HFFc6 (cell line): ENCODE measurements at regions not wholly inside any gene's neighbourhood (a gene's known extent, or its start where the extent isn't known, plus 50 kb on each side); places are given as distances from the start of the nearest gene placed in this dataset.
A peak's percentile ranks its signal among the peaks of the same experiment; 100 is the strongest.
"Not testable (repeated sequence)": the region's sequence is repeated elsewhere in the genome, so short reads cannot be mapped to it uniquely, and the experiment has no call there.

ENCODE experiments used
- DNase-seq: peaks from one replicate; pipeline ENCODE4 v3.0.0-alpha.2; 2018
- H3K27ac Mint-ChIP-seq: 2 replicates; pipeline ENCODE4 v1.8.0; 2020; ENCODE audit warnings: mild to moderate bottlenecking, mixed read lengths
- H3K27me3 Mint-ChIP-seq: 2 replicates; pipeline ENCODE4 v1.8.0; 2021; ENCODE audit warnings: mild to moderate bottlenecking, moderate library complexity, mixed read lengths; ENCODE audit not compliant: insufficient read depth
- H3K36me3 Mint-ChIP-seq: 2 replicates; pipeline ENCODE4 v1.8.0; 2021; ENCODE audit warnings: low read depth, mixed read lengths
- H3K4me1 Mint-ChIP-seq: 2 replicates; pipeline ENCODE4 v1.8.0; 2020; ENCODE audit warnings: low read depth, mixed read lengths
- H3K4me3 Mint-ChIP-seq: 2 replicates; pipeline ENCODE4 v1.8.0; 2020; ENCODE audit warnings: mild to moderate bottlenecking, moderate library complexity, mixed read lengths
- H3K9me3 Mint-ChIP-seq: 2 replicates; pipeline ENCODE4 v1.8.0; 2020; ENCODE audit warnings: mild to moderate bottlenecking, mixed read lengths
- TF ChIP-seq, protein P1 (sequence below): fragments of 200-600 bp; sonication (generic); IDR thresholded peaks from 2 replicates; pipeline ENCODE4 v1.5.0; 2021; ENCODE audit warnings: antibody characterized with exemption, mild to moderate bottlenecking

DNA sequence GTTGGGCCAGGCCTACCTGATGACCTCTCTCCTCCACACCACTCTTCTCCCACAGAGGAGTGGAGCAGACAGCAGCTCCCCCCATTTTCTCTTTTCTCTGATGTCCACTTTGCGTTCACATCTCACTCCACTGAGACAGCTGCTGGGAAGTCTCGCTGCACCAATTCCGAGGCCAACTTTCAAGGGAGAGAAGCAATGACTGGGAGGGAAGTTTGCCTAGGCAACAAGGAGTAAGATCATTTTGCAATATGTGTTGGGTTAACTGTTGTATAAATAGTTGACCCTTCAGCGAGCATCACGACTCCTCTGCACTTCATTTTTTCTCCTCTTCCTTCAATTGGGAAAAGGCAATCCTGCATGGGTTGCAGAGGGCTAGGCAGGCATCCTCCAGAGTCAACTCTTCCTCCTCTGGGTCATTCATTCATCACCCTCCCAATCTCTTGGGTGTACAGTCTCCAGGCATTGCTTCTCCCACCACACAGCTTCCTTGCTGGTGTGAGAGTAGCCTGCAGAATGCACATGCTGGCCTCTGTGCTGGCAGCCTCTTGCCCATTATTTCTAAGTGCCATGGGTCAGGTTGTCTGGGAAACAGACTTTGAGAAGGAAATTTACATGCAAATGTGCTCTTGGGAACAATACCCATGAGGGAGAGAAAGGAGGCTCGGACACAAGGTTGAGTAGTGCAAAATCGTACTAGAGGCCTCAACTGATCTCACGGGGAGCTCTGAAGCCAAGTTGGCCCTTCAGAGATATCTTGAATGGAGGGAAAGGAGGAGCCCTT, 75.8 kb upstream of the BCAR3 start:
- no peak overlapping the region for H3K27ac Mint-ChIP-seq
- TF ChIP-seq, protein P1, sequence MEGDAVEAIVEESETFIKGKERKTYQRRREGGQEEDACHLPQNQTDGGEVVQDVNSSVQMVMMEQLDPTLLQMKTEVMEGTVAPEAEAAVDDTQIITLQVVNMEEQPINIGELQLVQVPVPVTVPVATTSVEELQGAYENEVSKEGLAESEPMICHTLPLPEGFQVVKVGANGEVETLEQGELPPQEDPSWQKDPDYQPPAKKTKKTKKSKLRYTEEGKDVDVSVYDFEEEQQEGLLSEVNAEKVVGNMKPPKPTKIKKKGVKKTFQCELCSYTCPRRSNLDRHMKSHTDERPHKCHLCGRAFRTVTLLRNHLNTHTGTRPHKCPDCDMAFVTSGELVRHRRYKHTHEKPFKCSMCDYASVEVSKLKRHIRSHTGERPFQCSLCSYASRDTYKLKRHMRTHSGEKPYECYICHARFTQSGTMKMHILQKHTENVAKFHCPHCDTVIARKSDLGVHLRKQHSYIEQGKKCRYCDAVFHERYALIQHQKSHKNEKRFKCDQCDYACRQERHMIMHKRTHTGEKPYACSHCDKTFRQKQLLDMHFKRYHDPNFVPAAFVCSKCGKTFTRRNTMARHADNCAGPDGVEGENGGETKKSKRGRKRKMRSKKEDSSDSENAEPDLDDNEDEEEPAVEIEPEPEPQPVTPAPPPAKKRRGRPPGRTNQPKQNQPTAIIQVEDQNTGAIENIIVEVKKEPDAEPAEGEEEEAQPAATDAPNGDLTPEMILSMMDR = no peak
- peaks cover 44% of the 10 kb centered on the region for H3K4me1 Mint-ChIP-seq
- H3K4me3 Mint-ChIP-seq = no peak overlapping the region
- H3K27me3 Mint-ChIP-seq = no peaks in the 10 kb centered on the region
- no peaks in the 10 kb centered on the region for H3K9me3 Mint-ChIP-seq
- no peaks in the 10 kb centered on the region for H3K36me3 Mint-ChIP-seq
- DNase-seq = no peak

DNA sequence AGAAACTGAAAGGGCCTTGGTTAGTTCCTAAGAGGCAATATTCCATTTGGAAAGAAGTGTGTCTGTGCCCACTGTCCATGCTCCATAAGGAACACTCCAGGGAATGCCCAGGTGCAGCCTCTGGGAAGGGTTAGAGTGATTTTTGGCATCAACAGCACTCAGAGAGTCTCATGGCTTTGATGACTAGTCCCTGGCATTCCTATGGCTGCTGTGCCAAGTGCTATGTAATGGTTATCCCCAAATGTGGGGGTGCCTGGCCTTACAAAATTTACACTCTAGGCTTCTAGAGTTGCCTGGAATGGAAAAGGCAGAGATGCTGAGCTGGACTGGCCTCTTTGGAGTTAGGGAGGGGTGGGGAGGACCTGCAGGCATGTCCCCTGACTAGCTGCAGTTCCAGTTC, 75.0 kb upstream of the BCAR3 start:
- Mint-ChIP-seq H3K27ac (no peak overlapping the region), H3K4me1 (peaks cover 52% of the 10 kb centered on the region), H3K4me3 (no peak overlapping the region), H3K9me3 (no peaks in the 10 kb centered on the region), H3K27me3 (no peaks in the 10 kb centered on the region), H3K36me3 (no peaks in the 10 kb centered on the region)
- TF ChIP-seq, protein P1 = no peak
- DNase-seq = no peak

DNA sequence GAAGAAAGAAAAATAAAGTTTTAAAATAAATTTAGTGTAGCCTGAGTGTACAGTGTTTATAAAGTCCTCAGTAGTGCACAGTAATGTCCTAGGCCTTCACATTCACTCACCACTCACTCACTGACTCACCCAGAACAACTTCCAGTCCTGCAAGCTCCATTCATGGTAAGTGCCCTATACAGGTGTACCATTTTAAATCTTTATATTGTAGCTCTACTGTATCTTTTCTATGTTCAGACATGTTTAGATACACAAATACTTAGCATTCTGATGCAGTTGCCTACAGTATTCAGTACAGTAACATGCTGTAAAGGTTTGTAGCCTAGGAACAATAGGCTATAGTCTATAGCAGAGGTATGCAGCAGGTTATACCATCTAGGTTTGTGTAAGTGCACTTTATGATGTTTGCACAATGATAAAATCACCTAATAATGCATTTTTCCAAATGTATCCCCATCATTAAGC, 73.6 kb upstream of the BCAR3 start:
- DNase-seq = peak; percentile 20

DNA sequence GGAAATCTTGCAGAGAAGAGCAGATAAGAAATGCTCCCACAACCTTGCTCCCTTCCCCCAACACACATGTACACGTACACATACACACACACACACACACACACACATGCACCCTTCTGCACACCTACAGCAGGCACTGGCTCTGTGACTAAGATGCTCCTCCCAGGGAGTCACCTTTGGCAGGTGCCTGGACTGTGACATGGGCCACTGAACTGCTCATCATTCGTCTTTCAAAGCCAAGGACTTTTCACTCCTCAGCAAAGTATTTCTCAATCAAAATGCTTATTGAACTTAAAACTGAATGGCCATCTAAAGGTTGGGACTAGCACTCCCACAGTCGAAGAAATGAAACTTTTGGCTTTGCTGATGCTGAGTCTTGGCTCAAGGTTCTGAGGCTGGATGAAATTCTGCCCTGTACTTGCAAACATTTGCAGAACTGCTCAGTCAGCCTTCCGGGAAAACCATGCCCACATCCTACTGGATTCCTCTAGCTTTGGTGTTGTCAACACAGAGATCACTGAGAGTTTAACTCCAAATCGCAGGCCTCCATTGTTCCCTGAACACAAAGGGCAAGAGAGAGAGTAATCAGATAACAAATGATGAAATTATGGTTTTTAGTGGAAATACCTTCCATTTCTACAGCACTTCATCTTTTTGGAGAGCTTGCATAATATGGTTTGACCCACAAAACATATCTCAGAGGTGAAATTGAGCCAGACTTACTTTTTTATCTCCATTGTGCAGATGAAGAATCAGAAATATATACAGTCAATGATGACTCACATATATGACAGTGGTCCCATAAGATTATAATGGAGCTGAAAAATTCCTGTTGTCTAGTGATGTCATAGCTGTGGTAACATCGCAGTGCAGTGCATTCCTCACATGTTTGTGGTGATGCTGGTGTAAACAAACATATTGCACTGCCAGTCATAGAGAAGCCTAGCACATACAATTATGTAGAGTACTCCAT, 72.4 kb upstream of the BCAR3 start:
- Mint-ChIP-seq H3K9me3 (no peaks in the 10 kb centered on the region), H3K36me3 (no peaks in the 10 kb centered on the region), H3K4me3 (peak overlapping the region; percentile 66), H3K27me3 (no peaks in the 10 kb centered on the region; the same call in 1 of the 2 replicates), H3K4me1 (peaks cover 63% of the 10 kb centered on the region), H3K27ac (peak overlapping the region; percentile 90)
- TF ChIP-seq, protein P1 = no peak
- peak; percentile 90 for DNase-seq

More for the DNA sequence above, 73.6 kb upstream of the BCAR3 start:
- H3K4me3 Mint-ChIP-seq, H3K36me3 Mint-ChIP-seq, H3K27me3 Mint-ChIP-seq, H3K9me3 Mint-ChIP-seq, H3K27ac Mint-ChIP-seq: not testable (repeated sequence)
- peaks cover 57% of the 10 kb centered on the region for H3K4me1 Mint-ChIP-seq

DNA sequence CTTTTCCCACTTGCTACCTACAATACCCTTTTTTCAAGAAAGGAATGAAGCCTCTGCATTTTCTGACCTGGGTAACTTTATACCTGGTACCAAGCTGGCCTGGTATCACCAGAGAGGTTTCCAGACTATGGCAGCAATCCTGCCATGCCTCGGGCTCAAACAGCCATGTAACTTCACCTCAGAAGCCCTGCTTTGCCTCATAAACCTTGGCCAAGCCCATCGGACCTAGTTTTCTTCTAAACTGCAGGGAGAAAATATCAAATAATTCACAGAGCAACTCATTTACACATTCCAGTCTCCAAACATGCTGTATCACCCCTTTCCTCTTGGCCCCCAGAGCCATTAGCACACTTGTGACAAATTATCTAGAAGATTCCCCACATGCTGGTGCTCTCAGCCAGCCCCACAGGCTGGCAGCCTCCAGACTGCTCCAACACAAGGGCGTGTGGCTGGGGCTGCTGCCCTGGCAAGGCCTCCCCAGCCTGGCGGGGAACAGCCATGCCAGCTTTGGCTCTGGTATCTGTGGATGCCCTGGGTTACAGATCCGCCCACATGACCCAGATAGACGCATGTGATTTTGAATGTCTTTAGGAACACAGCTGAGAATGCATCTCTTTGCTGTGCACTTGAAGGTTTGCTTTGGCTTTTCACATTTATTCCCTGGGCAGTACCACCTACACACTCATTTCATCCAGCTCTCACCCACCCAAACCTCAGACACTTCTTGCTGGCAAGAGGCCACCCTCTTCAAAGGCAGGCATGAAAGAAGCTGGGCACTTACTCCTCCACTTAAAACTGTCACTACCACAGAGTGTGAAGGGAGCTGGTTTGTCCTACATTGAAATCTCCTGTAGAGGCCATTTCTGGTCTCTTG, 70.0 kb upstream of the BCAR3 start:
- Mint-ChIP-seq H3K36me3 (peaks cover 11% of the 10 kb centered on the region), H3K27me3 (peaks cover under 1% of the 10 kb centered on the region; the same call in 1 of the 2 replicates), H3K9me3 (0 out of 2 replicates have a peak, but pooled peaks cover 5% of the 10 kb centered on the region), H3K4me1 (peaks cover 56% of the 10 kb centered on the region), H3K4me3 (no peak overlapping the region), H3K27ac (no peak overlapping the region)
- TF ChIP-seq, protein P1 = no peak
- DNase-seq = no peak
